Erythroblast (primary cell): ENCODE measurements at regions not wholly inside any gene's neighbourhood (a gene's known extent, or its start where the extent isn't known, plus 50 kb on each side); places are given as distances from the start of the nearest gene placed in this dataset.

Experiments
- GATA1 ChIP-seq: IDR thresholded peaks from 2 replicates; pipeline ENCODE4 v1.6.1; 2011; ENCODE audit warnings: low read depth, mild to moderate bottlenecking, control low read depth, low read length, moderate library complexity
- POLR2A ChIP-seq: IDR thresholded peaks from 2 replicates; pipeline ENCODE4 v1.6.1; 2011; ENCODE audit warnings: mild to moderate bottlenecking, low read length

GRCh38 chr15:95375281-95375680 lies 955.2 kb upstream of the NR2F2 start:
- TF ChIP-seq POLR2A = no peak
- no peak for TF ChIP-seq GATA1
